SHP77 (cell line): ENCODE measurements at regions not wholly inside any gene's neighbourhood (a gene's known extent, or its start where the extent isn't known, plus 50 kb on each side); places are given as distances from the start of the nearest gene placed in this dataset.
"Not testable (repeated sequence)": the region's sequence is repeated elsewhere in the genome, so short reads cannot be mapped to it uniquely, and the experiment has no call there.

Experiments used
- DNase-seq, 2 experiments: peaks; one replicate each; lab custom pipeline; 2025; lab: John Stamatoyannopoulos, UW

- DNase-seq: no peak
These were observed 88.9 kb upstream of the RANBP3L start for GRCh38 chr5:36390640-36391039.

DNA sequence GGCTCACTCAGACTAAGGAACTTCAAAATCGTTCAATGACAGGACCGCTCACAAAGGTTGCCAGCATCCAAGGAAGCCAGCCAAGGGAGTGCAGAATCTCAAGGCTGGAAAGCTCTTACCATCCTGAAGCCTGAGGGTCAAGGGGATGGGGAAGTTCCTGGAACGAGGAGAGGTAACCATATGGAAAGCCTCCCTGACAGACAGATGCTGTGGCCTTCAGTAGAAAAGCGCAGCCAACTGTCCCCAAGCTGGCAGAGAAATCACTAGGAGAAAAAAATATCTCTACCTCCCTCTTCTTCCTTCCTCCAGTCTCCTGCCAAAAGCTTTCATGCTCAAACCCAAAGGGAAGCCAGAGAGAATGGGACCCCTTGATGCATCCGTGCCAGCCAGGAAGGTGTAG, 90.5 kb upstream of the RANBP3L start:
- no peak for DNase-seq

DNA sequence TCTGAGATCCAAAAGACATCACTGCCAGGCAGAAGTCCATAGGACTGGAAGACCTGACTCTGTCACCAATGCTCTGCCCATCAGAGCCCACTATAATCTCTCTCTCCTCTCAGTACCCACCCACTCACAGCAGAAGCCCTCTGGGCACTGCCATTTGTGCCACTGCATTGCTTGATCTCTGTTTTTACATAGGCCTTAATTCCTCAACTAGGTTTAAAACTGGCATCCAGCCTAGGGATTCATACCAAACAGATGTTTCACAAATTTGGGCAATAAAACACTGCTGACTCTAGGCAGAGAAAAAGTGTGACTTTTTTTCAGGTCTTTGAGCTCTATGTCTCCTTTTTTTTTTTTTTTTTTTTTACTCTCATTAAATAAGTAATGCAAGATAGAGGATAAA, 91.1 kb upstream of the RANBP3L start:
- DNase-seq: no peak

DNA sequence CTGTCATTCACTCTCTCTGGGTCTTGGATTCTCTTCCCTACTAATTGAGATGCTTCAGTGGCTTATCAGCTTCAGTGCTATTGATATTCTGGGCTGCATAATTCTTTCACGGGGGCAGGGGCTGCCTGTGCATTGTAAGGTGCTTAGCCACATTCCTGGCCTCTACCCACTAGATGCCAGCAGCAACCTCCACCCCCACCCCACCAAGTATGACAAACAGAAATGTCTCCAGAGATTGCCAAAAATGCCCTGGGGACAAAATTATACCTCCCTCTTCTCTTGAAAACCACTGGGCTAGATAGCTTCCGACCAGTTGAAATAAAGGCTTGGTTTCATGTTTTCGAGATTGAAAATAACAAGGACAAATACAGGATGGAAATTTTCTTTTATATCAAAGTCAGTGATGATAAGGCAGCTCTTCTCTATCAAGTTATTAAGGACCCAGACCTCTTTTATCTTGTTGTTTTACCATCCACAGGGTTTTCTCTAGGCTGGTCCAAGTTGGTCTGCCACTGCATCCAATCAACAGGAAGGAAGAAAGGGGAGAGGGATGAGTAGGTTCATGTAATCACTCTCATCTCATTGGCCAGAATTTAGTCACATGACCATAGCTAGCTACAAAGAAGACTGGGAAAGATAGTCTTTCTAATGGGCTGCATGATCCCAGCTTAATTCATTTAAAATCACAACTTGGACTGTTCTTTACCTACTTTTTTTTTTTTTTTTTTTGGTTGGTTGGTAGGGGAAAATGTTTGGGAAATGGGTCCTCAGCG, 92.1 kb upstream of the RANBP3L start:
- DNase-seq: no peak

DNA sequence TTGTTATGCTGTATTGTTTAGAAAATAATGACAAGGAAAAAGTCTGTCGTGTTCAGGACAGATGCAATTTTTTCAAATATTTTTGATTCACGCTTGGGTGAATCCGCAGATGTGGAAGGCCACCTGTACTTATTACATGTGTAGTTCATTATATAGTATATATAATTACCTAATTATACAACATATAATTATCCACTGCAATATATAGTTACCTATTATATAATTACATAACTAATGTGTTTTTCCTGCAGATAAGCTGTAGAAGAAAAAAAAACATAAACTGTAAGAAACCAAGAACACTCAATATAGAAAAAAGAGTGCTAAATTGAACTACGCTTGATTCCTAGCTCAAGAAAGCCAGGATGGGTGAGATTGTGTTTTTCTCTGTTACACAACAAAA, 93.6 kb upstream of the RANBP3L start:
- DNase-seq: no peak

DNA sequence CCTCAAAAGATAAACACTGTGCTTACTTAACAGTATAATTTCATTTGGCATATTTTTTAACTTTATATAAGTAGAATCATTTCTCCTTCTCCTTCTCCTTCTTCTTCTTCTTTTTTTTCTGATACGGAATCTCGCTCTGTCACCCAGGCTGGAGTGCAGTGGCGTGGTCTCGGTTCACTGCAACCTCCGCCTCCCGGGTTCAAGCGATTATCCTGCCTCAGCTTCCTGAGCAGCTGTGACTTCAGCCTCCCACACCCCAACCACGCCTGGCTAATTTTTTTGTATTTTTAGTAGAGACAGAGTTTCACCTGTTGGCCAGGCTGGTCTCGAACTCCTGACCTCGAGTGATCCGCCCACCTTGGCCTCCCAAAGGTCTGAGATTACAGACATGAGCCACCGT, 94.2 kb upstream of the RANBP3L start:
- DNase-seq: not testable (repeated sequence)

GRCh38 chr5:36396640-36397039, 94.9 kb upstream of the RANBP3L start:
- DNase-seq: no peak

- peak; percentile 41 to 48 for DNase-seq
These were observed 96.3 kb upstream of the RANBP3L start for GRCh38 chr5:36397901-36398536.

- DNase-seq: no peak
These were observed 100.8 kb upstream of the RANBP3L start for GRCh38 chr5:36402512-36402906.

- DNase-seq: no peak
These were observed 102.1 kb upstream of the RANBP3L start for GRCh38 chr5:36403632-36404311.

- DNase-seq: no peak
These were observed 104.3 kb upstream of the RANBP3L start for GRCh38 chr5:36406023-36406422.

DNA sequence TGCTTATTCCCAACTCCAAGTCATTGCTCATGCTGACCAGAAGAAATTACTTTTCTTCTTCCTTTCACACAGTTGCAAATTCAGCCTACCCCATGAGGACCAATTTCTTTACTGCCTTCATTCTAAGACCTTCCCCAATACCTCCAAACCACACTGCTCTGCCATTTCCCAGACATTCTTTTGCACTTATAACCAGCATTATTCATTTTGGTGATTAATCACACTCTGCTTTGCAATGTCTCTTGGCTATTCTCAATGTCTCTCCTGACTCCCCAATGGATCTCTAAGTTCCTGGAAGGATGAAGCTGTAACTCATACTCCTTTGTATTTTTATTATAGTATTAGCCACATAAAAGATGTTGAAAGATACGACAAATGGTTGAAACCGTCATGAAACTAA, 105.7 kb upstream of the RANBP3L start:
- DNase-seq: no peak

DNA sequence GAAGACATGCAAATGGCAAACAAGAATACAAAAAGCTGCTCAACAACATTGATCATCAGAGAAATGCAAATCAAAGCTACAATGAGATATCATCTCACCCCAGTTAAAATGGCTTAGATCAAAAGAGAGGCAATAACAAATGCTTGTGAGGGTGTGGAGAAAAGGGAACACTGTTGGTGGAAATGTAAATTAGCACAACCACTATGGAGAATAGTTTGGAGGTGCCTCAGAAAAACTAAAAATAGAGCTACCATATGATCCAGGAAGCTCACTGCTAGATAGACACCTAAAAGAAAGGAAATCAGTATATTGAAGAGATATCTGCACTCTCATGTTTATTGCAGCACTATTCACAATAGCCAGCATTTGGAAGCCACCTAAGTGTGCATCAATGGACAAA, 108.0 kb upstream of the RANBP3L start:
- not testable (repeated sequence) for DNase-seq

DNA sequence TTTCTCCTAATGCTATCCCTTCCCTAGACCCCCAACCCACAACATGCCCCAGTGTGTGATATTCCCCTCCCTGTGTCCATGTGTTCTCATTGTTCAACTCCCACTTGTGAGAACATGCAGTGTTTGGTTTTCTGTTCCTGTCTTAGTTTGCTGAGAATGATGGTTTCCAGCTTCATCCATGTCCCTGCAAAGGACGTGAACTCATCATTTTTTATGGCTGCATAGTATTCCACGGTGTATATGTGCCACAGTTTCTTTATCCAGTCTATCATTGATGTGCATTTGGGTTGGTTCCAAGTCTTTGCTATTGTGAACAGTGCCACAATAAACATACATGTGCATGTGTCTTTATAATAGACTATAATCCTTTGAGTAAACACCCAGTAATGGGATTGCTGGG, 109.0 kb upstream of the RANBP3L start:
- DNase-seq: not testable (repeated sequence)

GRCh38 chr5:36414869-36415282, 113.2 kb upstream of the RANBP3L start:
- DNase-seq: peak; percentile 21 to 38

GRCh38 chr5:36416605-36417004, 114.9 kb upstream of the RANBP3L start:
- DNase-seq: no peak

DNA sequence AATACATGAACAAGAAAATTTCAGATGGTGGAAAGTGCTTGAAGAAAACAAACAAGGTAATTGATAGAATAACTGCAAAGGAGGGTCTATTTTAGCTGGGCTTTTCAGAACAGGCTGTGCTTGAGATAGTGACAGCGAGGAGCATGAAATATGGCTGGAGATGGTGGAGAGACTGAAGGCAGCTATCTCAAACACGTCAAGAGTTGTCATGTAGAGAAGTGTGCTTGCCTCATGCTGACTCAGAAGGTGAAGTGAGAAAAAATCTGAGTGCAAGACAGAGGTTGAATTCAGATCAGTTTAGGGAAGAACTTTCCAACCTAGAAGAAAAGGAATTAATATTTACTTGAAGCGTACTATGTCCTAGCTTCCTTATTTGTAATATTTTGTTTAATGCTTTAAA, 115.5 kb upstream of the RANBP3L start:
- no peak for DNase-seq

GRCh38 chr5:36417668-36418067, 116.0 kb upstream of the RANBP3L start:
- DNase-seq: no peak

GRCh38 chr5:36418152-36418979, 116.7 kb upstream of the RANBP3L start:
- no peak for DNase-seq

GRCh38 chr5:36421256-36421655, 119.6 kb upstream of the RANBP3L start:
- DNase-seq: no peak

DNA sequence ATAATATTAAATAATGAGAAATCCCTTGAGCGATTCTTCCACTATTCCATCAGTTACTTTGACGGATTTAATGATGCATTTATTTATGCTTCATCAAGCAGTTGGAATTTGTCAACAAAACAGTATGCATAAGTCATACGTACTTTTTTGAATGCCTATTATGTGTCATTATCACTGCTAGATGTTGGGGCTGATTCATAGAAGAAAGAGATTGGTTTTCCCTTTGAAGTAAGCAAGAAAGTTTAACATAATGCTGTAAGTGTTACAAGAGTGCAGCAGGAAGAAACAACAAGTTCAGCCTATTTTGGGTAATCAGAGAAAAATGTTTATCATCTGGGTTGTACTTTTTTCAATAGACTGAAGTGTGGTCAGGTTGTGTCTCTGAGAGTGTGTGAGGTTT, 121.2 kb upstream of the RANBP3L start:
- no peak for DNase-seq

DNA sequence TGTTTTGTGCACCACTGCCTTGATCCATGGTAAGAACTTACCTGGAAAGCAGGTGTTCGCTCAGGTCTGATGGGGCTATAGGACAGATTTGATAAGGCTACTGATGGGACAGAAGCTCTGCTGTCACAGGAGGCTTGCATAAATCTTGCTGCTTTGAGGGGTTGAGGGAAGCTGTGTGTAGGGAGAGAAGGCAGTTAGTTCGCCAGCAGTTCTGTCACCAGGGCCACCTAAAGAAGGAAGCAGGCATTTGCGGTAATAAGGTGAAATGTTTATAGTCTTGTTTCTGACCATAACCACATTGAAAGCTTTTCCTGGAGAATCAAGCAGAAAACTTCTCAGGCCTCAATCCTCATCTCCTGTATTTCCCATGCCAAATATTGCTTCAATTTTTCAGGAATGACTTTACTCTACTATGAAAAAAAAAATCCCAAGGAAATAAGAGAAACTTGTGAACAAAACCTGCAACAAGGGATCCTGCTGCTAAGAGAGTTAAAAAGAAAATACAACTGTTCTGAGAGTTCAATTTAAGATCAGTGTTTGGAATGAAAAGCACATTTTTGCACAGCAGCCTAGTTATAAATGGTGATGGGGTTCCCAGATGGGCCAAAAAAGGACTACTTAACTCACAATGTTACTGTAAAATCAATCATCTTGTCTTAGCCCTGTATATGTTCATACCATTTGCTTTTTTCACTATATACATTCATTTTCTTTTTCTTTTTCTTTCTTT, 122.0 kb upstream of the RANBP3L start:
- no peak for DNase-seq
